Activated CD8-positive, alpha-beta T cell treated with anti-CD3 and anti-CD28 coated beads, Interleukin-2, amount 10 ng/mL, durations not matched to agents 7 days and 5 days (primary cell): ENCODE measurements at regions not wholly inside any gene's neighbourhood (a gene's known extent, or its start where the extent isn't known, plus 50 kb on each side); places are given as distances from the start of the nearest gene placed in this dataset.
"Not testable (repeated sequence)": the region's sequence is repeated elsewhere in the genome, so short reads cannot be mapped to it uniquely, and the experiment has no call there.

ENCODE experiments used
- ATAC-seq: fragments of 150-1000 bp; cut with Tn5 transposase; one replicate; pipeline ENCODE4 v1.10.0; 2021; ENCODE audit warnings: moderate library complexity
- CTCF ChIA-PET: fragments of 350-600 bp; sonication (Branson Sonifier 250); formaldehyde crosslinking; loops from one replicate; lab custom pipeline; 2021; ENCODE audit warnings: antibody characterized with exemption; lab: Charles Lee
- POLR2A ChIA-PET: fragments of 350-600 bp; sonication (Branson Sonifier 250); formaldehyde crosslinking; loops from one replicate; lab custom pipeline; 2021; ENCODE audit warnings: antibody characterized with exemption; lab: Charles Lee
- DNase-seq: peaks from one replicate; pipeline ENCODE4 v3.0.0-alpha.2; 2020
- H3K27ac Mint-ChIP-seq: one replicate; pipeline ENCODE4 v1.8.0; 2021; ENCODE audit warnings: mild to moderate bottlenecking, mixed read lengths
- H3K27me3 Mint-ChIP-seq: one replicate; pipeline ENCODE4 v1.8.0; 2021; ENCODE audit warnings: low read depth, mixed read lengths
- H3K36me3 Mint-ChIP-seq: one replicate; pipeline ENCODE4 v1.8.0; 2021; ENCODE audit warnings: low read depth, mixed read lengths
- H3K4me1 Mint-ChIP-seq: one replicate; pipeline ENCODE4 v1.8.0; 2021; ENCODE audit warnings: low read depth, mixed read lengths
- H3K4me3 Mint-ChIP-seq: one replicate; pipeline ENCODE4 v1.8.0; 2021; ENCODE audit warnings: mild to moderate bottlenecking, mixed read lengths
- H3K9me3 Mint-ChIP-seq: one replicate; pipeline ENCODE4 v1.8.0; 2022; ENCODE audit warnings: mixed read lengths; ENCODE audit not compliant: insufficient read depth

DNA sequence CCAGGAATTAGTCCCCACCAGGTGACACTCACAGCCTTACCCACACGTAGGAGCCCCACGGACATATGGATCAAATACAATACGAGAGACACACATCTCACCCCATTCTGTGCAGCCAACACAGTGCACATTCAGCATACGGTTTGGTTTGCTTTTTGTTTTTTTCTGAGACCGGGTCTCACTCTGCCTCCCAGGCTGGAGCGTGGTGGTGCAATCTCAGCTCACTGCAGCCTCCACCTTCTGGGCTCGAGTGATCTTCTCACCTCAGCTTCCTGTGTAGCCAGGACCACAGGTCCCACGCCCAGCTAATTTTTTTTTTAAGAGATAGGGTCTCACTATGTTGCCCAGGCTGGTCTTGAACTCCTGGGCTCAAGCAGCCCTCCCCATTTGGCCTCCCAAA, 102.8 kb downstream of the POTEB start:
- ATAC-seq, DNase-seq, H3K4me1 Mint-ChIP-seq, H3K36me3 Mint-ChIP-seq, H3K9me3 Mint-ChIP-seq, POLR2A ChIA-PET, H3K27ac Mint-ChIP-seq, H3K4me3 Mint-ChIP-seq, H3K27me3 Mint-ChIP-seq, CTCF ChIA-PET: not testable (repeated sequence)

DNA sequence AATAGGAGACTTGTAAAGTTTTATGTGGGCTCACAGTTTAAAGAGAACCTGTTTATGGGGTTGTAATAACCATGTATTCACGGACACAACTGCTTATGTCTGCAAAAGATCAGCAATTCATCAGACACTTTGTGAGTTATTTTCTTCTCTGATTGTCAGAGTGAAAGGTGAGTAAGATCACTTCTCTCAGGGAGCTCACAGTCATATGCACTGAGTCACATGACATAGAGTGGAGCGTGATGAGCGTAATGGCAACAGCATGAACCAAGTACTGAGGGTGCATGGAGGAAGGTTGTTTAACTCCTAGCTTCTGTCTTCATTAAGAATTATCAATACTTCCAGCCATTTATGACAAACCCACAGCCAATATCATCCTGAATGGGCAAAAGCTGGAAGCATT, 111.0 kb downstream of the POTEB start:
- H3K27ac Mint-ChIP-seq, DNase-seq, H3K4me1 Mint-ChIP-seq, CTCF ChIA-PET, POLR2A ChIA-PET, H3K4me3 Mint-ChIP-seq, ATAC-seq, H3K27me3 Mint-ChIP-seq, H3K36me3 Mint-ChIP-seq, H3K9me3 Mint-ChIP-seq: not testable (repeated sequence)

DNA sequence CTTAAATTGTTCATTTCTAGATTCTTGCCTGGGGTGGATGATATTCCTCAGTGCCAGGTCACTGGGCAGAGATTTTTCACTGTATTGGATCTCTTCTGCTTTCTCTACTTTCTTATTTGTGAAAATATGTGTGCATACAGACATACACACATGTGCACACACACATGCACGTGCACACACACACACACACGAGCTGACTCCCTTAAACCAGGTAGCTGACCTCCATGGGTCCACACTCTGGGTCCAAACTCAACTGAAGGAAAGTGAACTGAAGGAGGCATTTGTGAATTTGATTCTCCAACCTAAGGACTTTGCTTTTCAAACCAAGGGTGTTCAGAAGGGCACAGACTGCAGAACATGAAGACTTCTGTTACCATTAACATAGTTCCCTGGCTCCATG, 113.8 kb downstream of the POTEB start:
- H3K4me3 Mint-ChIP-seq, CTCF ChIA-PET, DNase-seq, H3K4me1 Mint-ChIP-seq, ATAC-seq, H3K27ac Mint-ChIP-seq, POLR2A ChIA-PET, H3K9me3 Mint-ChIP-seq, H3K27me3 Mint-ChIP-seq, H3K36me3 Mint-ChIP-seq: not testable (repeated sequence)

DNA sequence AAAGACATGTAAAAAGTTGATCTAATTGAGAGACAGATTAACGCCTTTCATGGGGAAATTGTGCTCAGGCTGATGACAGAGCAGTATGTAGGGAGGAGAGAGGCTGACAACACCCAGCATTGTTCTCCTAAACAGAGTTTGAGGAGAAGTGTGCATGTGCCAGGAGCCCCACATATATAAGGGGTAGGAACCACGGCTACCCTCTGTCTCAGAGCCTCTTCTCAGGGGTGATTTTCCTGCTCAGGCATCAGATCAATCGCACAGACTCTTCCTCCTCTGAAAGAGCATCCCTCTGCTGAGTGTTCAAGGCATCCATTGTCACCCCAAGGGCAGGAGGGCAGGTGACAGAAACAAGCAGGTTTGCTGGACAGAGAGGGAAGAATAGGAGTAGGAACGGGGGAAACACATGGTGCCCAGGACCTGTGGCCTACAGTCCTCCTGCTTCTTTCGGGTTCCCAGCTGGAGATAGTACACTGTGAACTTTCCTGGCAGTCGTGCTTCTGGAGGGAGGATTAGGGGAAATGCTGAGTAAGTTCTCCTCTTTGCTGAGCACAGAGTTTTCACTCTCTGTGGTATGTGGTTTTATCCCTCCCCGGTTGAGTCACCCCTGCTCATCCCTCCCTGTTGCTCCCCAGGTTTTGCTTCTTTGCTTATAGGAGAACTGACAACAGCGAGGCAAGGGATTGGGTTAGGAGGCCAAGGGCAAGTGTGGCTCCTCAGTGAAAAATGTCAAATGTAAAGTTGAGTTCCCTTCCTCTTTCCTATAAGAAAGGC, 117.1 kb downstream of the POTEB start:
- H3K4me1 Mint-ChIP-seq, H3K9me3 Mint-ChIP-seq, H3K27me3 Mint-ChIP-seq, H3K36me3 Mint-ChIP-seq, POLR2A ChIA-PET, CTCF ChIA-PET, DNase-seq, H3K4me3 Mint-ChIP-seq, H3K27ac Mint-ChIP-seq: not testable (repeated sequence)
- ATAC-seq = peak; percentile 57

DNA sequence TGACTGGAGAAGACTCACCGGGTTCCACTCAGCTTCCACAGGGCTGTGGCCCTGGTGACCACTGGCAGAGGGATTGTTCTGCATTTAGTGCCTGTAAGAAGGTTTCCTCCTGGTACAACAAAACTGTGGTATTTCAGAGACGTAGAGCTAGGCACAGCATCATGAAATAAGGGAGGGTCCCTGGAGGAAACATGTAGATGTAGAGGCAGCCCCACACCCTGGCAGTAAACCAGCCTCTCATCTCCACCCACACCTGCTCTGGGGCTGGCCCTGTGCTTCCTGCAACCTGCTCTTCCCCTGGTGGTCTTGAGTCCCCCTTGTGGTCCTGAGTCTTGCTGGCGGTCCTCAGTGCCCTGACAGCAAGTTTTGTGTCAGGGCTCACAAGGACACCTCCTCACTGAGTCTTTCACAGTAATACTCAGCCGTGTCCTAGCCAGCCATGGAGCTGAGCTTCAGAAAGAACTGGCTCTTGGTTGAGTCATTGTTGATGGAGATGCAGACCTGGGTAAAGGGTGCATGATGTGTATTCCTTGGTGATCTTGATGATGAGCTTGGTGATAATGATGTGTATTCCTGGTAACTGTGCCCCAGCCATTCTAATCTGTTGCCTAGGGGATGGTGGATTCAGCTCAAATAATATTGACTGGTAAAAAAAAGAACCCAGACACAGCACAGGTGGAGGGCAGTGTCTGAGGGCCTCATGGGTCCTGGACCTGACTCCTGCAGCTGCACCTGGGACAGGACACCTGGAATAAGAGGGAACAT, 118.0 kb downstream of the POTEB start:
- POLR2A ChIA-PET, ATAC-seq, DNase-seq, H3K36me3 Mint-ChIP-seq, H3K9me3 Mint-ChIP-seq, H3K4me1 Mint-ChIP-seq, CTCF ChIA-PET, H3K27me3 Mint-ChIP-seq, H3K4me3 Mint-ChIP-seq, H3K27ac Mint-ChIP-seq: not testable (repeated sequence)

DNA sequence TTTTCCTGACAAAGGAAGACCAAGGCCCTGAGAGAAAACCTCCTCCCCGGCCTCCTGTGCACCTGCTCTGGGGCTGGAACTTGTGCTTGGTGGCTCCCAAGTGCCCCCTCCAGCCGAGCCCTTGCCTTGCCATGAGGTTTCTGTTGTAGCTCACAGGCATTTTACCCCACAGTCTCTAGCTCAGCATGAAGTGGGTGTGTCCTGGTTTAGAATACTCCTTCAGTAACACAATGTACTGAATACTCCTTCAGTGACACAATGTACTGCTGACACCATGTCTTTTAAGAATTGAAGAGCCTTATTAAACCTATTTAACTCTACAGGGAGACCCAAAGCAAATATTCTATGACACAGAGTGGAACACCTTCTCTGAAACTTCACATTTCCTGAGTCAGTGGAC, 123.7 kb downstream of the POTEB start:
- H3K36me3 Mint-ChIP-seq, H3K4me1 Mint-ChIP-seq, H3K27ac Mint-ChIP-seq, CTCF ChIA-PET, ATAC-seq, H3K4me3 Mint-ChIP-seq, DNase-seq, POLR2A ChIA-PET, H3K9me3 Mint-ChIP-seq, H3K27me3 Mint-ChIP-seq: not testable (repeated sequence)

DNA sequence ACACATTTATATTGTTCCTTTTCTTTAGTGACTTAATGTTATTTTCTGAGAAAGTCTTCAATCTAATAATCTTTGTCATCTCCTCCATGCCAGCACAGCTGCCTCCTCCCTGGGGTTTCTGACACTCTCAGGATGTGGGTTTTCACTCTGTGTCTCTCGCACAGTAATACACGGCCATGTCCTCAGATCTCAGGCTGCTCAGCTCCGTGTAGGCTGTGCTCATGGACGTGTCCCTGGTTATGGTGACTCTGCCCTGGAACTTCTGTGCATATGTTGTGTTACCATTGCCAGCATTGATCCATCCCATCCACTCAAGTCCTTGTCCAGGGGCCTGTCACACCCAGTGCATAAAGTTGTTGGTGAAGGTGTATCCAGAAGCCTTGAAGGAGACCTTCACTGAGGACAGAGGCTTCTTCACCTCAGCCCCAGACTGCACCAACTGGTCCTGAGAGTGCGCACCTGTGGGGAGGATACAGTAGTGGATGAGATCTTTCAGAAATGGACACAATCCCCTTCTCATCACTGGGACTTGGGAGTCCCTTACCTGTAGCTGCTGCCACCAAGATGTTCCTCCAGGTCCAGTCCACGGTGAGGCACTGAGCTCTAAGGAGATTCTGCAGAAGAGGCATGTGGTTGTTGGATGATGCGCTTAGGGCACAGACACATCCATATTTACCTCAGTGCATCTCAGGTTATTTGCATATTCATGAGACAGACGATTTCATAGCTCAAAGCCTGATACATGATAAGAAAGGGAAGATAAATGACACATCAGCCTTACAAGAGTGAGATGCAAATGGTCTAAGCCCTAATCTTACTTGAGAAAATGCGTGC, 125.2 kb downstream of the POTEB start:
- H3K27me3 Mint-ChIP-seq, H3K27ac Mint-ChIP-seq, POLR2A ChIA-PET, H3K9me3 Mint-ChIP-seq, H3K4me3 Mint-ChIP-seq, CTCF ChIA-PET, H3K36me3 Mint-ChIP-seq, DNase-seq, H3K4me1 Mint-ChIP-seq: not testable (repeated sequence)
- ATAC-seq = peak; percentile 74

DNA sequence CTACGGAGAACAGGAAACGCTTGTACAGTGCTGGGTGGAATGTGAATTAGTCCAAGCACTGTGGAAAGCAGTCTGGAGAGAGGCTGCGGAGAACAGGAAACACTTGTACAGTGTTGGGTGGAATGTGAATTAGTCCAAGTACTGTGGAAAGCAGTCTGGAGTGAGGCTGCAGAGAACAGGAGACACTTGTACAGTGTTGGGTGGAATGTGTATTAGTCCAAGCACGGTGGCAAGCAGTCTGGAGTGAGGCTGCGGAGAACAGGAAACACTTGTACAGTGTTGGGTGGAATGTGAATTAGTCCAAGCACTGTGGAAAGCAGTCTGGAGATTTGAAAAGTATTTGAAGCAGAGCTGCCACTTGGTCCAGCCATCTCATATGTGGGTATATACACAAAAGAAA, 128.4 kb downstream of the POTEB start:
- H3K9me3 Mint-ChIP-seq, H3K27ac Mint-ChIP-seq, ATAC-seq, H3K36me3 Mint-ChIP-seq, POLR2A ChIA-PET, CTCF ChIA-PET, H3K27me3 Mint-ChIP-seq, DNase-seq, H3K4me3 Mint-ChIP-seq, H3K4me1 Mint-ChIP-seq: not testable (repeated sequence)

DNA sequence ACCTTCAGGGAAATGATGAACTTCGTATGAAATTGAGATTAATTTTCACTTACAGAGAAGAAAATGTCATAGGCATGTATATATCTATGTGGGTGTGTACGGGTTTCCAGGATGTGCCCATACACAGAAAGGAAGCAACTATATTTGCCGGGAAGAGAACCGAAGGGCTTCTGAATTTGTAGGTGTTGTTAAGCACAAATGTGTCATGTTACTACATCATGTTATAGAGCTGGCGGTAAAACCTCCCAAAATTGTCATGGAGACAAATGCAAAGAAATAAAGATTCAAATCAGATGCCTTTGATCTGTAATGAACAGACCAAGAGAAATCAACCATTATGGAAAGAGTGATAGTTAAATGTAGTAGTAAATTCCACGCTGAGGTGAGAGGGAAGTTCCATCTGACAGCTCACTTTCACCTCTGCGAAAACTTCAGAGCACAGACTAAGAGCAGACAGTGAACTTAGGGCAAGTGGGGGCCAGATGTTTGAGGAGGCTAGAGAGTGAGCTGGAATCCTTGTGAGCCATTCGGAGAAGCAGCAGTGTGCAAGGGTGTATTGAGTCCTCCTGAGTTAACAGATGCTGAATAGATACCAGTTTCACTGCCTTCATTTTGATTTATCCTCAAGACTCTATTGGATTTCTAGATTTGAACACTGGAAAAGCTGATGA, 133.2 kb downstream of the POTEB start:
- ATAC-seq, H3K4me1 Mint-ChIP-seq, POLR2A ChIA-PET, H3K27me3 Mint-ChIP-seq, H3K4me3 Mint-ChIP-seq, H3K27ac Mint-ChIP-seq, DNase-seq, H3K36me3 Mint-ChIP-seq, CTCF ChIA-PET, H3K9me3 Mint-ChIP-seq: not testable (repeated sequence)

DNA sequence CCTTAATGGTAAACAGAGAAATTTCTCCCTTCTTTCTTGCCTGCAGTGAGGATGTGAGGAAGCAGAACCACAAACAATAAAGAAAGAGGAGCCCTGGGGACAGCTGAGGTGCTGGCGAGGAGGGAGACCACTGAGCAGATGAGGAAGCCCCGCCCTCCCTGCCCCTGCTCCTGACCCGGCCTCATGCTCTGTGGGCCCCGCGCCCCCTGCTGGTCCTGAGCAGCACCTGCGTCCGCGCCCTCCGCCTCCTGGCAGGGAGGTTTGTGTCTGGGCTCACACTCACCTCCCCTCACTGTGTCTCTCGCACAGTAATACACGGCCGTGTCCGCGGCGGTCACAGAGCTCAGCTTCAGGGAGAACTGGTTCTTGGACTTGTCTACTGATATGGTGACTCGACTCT, 135.5 kb downstream of the POTEB start:
- H3K27me3 Mint-ChIP-seq, H3K4me1 Mint-ChIP-seq, ATAC-seq, POLR2A ChIA-PET, DNase-seq, H3K27ac Mint-ChIP-seq, H3K9me3 Mint-ChIP-seq, H3K36me3 Mint-ChIP-seq, CTCF ChIA-PET, H3K4me3 Mint-ChIP-seq: not testable (repeated sequence)

DNA sequence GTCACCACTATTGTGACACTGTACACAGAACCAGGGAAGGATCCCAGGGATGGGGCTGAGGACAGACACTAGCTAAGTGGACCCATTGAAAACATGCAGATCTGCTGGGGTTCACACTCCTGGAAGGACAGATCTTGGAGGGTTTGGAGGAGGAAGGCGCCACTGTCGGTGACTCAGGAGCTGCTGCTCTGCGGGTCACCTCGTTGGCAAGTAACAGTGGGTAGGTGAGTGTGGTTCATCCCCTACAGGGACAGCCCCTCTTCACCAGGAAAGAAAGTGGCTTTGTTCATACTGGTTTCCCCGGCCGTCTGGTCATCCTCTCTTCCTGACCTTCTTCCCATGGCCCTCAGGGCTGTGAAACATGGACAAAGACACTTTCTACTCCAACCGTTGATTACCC, 139.5 kb downstream of the POTEB start:
- H3K4me3 Mint-ChIP-seq, H3K9me3 Mint-ChIP-seq, ATAC-seq, H3K36me3 Mint-ChIP-seq, POLR2A ChIA-PET, CTCF ChIA-PET, H3K4me1 Mint-ChIP-seq, DNase-seq, H3K27ac Mint-ChIP-seq, H3K27me3 Mint-ChIP-seq: not testable (repeated sequence)
